Activated CD4-positive, alpha-beta memory T cell treated with anti-CD3 and anti-CD28 coated beads for 36 hours (primary cell): ENCODE measurements at regions not wholly inside any gene's neighbourhood (a gene's known extent, or its start where the extent isn't known, plus 50 kb on each side); places are given as distances from the start of the nearest gene placed in this dataset.

Source experiments
- CTCF ChIA-PET: fragments of 350-600 bp; sonication (Branson Sonifier 250); formaldehyde crosslinking; loops from one replicate; lab custom pipeline; 2021; ENCODE audit warnings: antibody characterized with exemption, inconsistent platforms; lab: Charles Lee
- POLR2A ChIA-PET: fragments of 350-600 bp; sonication (Branson Sonifier 250); formaldehyde crosslinking; loops from one replicate; lab custom pipeline; 2021; ENCODE audit warnings: antibody characterized with exemption; lab: Charles Lee
- DNase-seq: peaks from one replicate; pipeline ENCODE4 v3.0.0-alpha.2; 2020
- H3K27ac Mint-ChIP-seq: one replicate; pipeline ENCODE4 v1.8.0; 2021; ENCODE audit warnings: mixed read lengths
- H3K27me3 Mint-ChIP-seq: one replicate; pipeline ENCODE4 v1.8.0; 2021; ENCODE audit warnings: mixed read lengths
- H3K36me3 Mint-ChIP-seq: one replicate; pipeline ENCODE4 v1.8.0; 2021; ENCODE audit warnings: mixed read lengths
- H3K4me1 Mint-ChIP-seq: one replicate; pipeline ENCODE4 v1.8.0; 2021; ENCODE audit warnings: low read depth, mixed read lengths
- H3K4me3 Mint-ChIP-seq: one replicate; pipeline ENCODE4 v1.8.0; 2021; ENCODE audit warnings: mild to moderate bottlenecking, mixed read lengths
- H3K9me3 Mint-ChIP-seq: one replicate; pipeline ENCODE4 v1.8.0; 2021; ENCODE audit warnings: mixed read lengths
- intact Hi-C: fragments of 100-400 bp; cut with micrococcal nuclease; formaldehyde crosslinking; loops from one replicate; pipeline ENCODE4 v1.15.1; 2023

GRCh38 chr1:3954170-3955169 is 54.4 kb upstream of the C1orf174 start:
- H3K4me1 Mint-ChIP-seq = no peaks in the 10 kb centered on the region
- DNase-seq = no peak
- H3K9me3 Mint-ChIP-seq = no peaks in the 10 kb centered on the region
- ChIA-PET POLR2A (no interaction called here), CTCF (no interaction called here)
- no peak overlapping the region for H3K4me3 Mint-ChIP-seq
- peaks cover 13% of the 10 kb centered on the region for H3K27me3 Mint-ChIP-seq
- no peaks in the 10 kb centered on the region for H3K36me3 Mint-ChIP-seq
- intact Hi-C loops = no loop called here
- H3K27ac Mint-ChIP-seq = no peak overlapping the region

GRCh38 chr1:3955196-3955772 is 55.2 kb upstream of the C1orf174 start:
- CTCF ChIA-PET = no interaction called here
- Mint-ChIP-seq H3K4me3 (no peak overlapping the region), H3K4me1 (no peaks in the 10 kb centered on the region), H3K36me3 (no peaks in the 10 kb centered on the region), H3K9me3 (no peaks in the 10 kb centered on the region), H3K27ac (no peak overlapping the region), H3K27me3 (peaks cover 9% of the 10 kb centered on the region)
- no peak for DNase-seq
- intact Hi-C loops = no loop called here
- POLR2A ChIA-PET = no interaction called here

- Mint-ChIP-seq H3K4me3 (no peak overlapping the region), H3K4me1 (no peaks in the 10 kb centered on the region), H3K27ac (no peak overlapping the region), H3K9me3 (no peaks in the 10 kb centered on the region), H3K36me3 (no peaks in the 10 kb centered on the region), H3K27me3 (peaks cover 6% of the 10 kb centered on the region)
- no peak for DNase-seq
- intact Hi-C loops = no loop called here
- ChIA-PET POLR2A (no interaction called here), CTCF (no interaction called here)
Observed at GRCh38 chr1:3956527-3957170, 56.6 kb upstream of the C1orf174 start.

- H3K27me3 Mint-ChIP-seq = peaks cover 2% of the 10 kb centered on the region
- H3K36me3 Mint-ChIP-seq = no peaks in the 10 kb centered on the region
- H3K27ac Mint-ChIP-seq = no peak overlapping the region
- POLR2A ChIA-PET = no interaction called here
- no peak for DNase-seq
- CTCF ChIA-PET = no interaction called here
- H3K9me3 Mint-ChIP-seq = no peaks in the 10 kb centered on the region
- no peaks in the 10 kb centered on the region for H3K4me1 Mint-ChIP-seq
- intact Hi-C loops = no loop called here
- no peak overlapping the region for H3K4me3 Mint-ChIP-seq
Observed at GRCh38 chr1:3959361-3959760, 59.3 kb upstream of the C1orf174 start.

GRCh38 chr1:3963554-3963953 is 63.5 kb upstream of the C1orf174 start:
- DNase-seq = no peak
- Mint-ChIP-seq H3K4me3 (no peak overlapping the region), H3K27ac (no peak overlapping the region), H3K4me1 (no peaks in the 10 kb centered on the region), H3K27me3 (peaks cover 6% of the 10 kb centered on the region), H3K9me3 (no peaks in the 10 kb centered on the region), H3K36me3 (no peaks in the 10 kb centered on the region)
- intact Hi-C loops = no loop called here
- ChIA-PET POLR2A (no interaction called here), CTCF (no interaction called here)

DNA sequence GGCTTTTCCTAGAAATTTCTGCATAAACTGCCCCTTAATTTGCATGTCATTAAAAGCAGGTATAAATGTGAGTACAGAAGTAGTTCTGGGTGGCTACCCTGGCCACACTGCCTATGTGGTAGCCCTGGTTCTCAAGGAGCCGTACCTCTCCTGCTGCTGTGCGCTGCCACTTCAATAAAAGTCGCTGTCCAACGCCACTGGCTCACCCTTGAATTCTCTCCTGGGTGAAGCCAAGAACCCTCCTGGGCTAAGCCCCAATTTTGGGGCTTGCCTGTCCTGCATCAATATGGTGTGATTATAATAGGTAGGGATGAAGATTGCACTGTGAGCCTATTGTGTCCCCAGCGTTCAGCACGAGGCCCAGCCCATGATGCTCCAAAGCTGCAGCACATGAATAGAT is 65.6 kb upstream of the C1orf174 start:
- Mint-ChIP-seq H3K27me3 (peaks cover 12% of the 10 kb centered on the region), H3K4me1 (no peaks in the 10 kb centered on the region), H3K4me3 (no peak overlapping the region), H3K9me3 (no peaks in the 10 kb centered on the region), H3K27ac (no peak overlapping the region), H3K36me3 (no peaks in the 10 kb centered on the region)
- intact Hi-C loops = no loop called here
- CTCF ChIA-PET = no interaction called here
- POLR2A ChIA-PET = no interaction called here
- no peak for DNase-seq

- no peaks in the 10 kb centered on the region for H3K9me3 Mint-ChIP-seq
- H3K27me3 Mint-ChIP-seq = peaks cover 14% of the 10 kb centered on the region
- H3K27ac Mint-ChIP-seq = no peak overlapping the region
- H3K4me1 Mint-ChIP-seq = no peaks in the 10 kb centered on the region
- POLR2A ChIA-PET = no interaction called here
- H3K36me3 Mint-ChIP-seq = no peaks in the 10 kb centered on the region
- intact Hi-C loops = no loop called here
- no peak for DNase-seq
- no peak overlapping the region for H3K4me3 Mint-ChIP-seq
- CTCF ChIA-PET = no interaction called here
Observed at GRCh38 chr1:3968851-3969250, 68.8 kb upstream of the C1orf174 start.

DNA sequence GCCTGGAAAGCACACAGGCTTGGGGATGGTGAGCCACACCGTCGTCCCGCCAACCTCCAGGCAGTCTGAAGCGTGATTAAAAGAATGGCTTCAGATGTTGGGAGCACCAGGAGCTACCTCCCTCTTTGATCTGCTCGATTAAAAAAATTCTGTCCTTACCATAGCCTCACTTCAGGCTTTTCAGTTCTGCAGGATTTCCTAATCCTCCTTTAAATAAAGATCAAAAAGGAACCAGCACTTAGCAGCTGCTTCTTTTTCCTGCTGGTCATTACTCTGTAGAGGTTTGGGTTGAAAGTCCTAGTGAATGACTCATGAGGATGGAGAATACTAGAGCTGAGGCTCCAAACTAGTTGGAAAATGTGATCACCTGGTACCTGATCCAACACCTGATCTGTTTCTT is 71.9 kb upstream of the C1orf174 start:
- intact Hi-C loops = no loop called here
- CTCF ChIA-PET = no interaction called here
- POLR2A ChIA-PET = no interaction called here
- Mint-ChIP-seq H3K4me1 (no peaks in the 10 kb centered on the region), H3K9me3 (no peaks in the 10 kb centered on the region), H3K27ac (no peak overlapping the region), H3K4me3 (no peak overlapping the region), H3K27me3 (peaks cover 15% of the 10 kb centered on the region), H3K36me3 (no peaks in the 10 kb centered on the region)
- DNase-seq = no peak

GRCh38 chr1:3975903-3976630 is 76.0 kb upstream of the C1orf174 start:
- no peaks in the 10 kb centered on the region for H3K4me1 Mint-ChIP-seq
- no peak overlapping the region for H3K4me3 Mint-ChIP-seq
- ChIA-PET CTCF (no interaction called here), POLR2A (no interaction called here)
- H3K27ac Mint-ChIP-seq = no peak overlapping the region
- intact Hi-C loops = no loop called here
- H3K9me3 Mint-ChIP-seq = no peaks in the 10 kb centered on the region
- H3K36me3 Mint-ChIP-seq = no peaks in the 10 kb centered on the region
- peaks cover 8% of the 10 kb centered on the region for H3K27me3 Mint-ChIP-seq
- no peak for DNase-seq

GRCh38 chr1:3976821-3977220 is 76.7 kb upstream of the C1orf174 start:
- intact Hi-C loops = no loop called here
- ChIA-PET CTCF (no interaction called here), POLR2A (no interaction called here)
- H3K4me1 Mint-ChIP-seq = no peaks in the 10 kb centered on the region
- no peak overlapping the region for H3K4me3 Mint-ChIP-seq
- H3K9me3 Mint-ChIP-seq = no peaks in the 10 kb centered on the region
- no peak for DNase-seq
- no peaks in the 10 kb centered on the region for H3K36me3 Mint-ChIP-seq
- H3K27me3 Mint-ChIP-seq = peaks cover 8% of the 10 kb centered on the region
- no peak overlapping the region for H3K27ac Mint-ChIP-seq

GRCh38 chr1:3978196-3978989 is 78.3 kb upstream of the C1orf174 start:
- Mint-ChIP-seq H3K4me1 (no peaks in the 10 kb centered on the region), H3K36me3 (no peaks in the 10 kb centered on the region), H3K4me3 (no peak overlapping the region), H3K9me3 (no peaks in the 10 kb centered on the region), H3K27ac (no peak overlapping the region), H3K27me3 (peaks cover 6% of the 10 kb centered on the region)
- intact Hi-C loops = no loop called here
- ChIA-PET POLR2A (no interaction called here), CTCF (no interaction called here)
- no peak for DNase-seq
